Suprapubic skin (tissue), 4 donors: ENCODE measurements at regions not wholly inside any gene's neighbourhood (a gene's known extent, or its start where the extent isn't known, plus 50 kb on each side); places are given as distances from the start of the nearest gene placed in this dataset.

Source experiments
- DNase-seq, 2 donors: peaks; one replicate each; pipeline ENCODE4 v3.0.0-alpha.2; 2019; ENCODE audit warnings: low spot score in 2 of 2
- H3K27ac ChIP-seq: fragments of 200-600 bp; sonication (generic); one replicate; pipeline ENCODE4 v1.5.1; 2019
- H3K27me3 ChIP-seq: fragments of 200-600 bp; sonication (generic); one replicate; pipeline ENCODE4 v1.5.1; 2019
- H3K36me3 ChIP-seq: fragments of 200-600 bp; sonication (generic); one replicate; pipeline ENCODE4 v1.5.1; 2019
- H3K4me1 ChIP-seq: fragments of 200-600 bp; sonication (generic); one replicate; pipeline ENCODE4 v1.5.1; 2019
- H3K4me3 ChIP-seq: fragments of 200-600 bp; sonication (generic); one replicate; pipeline ENCODE4 v1.5.1; 2019; ENCODE audit warnings: mild to moderate bottlenecking
- H3K9me3 ChIP-seq: fragments of 200-600 bp; sonication (generic); one replicate; pipeline ENCODE4 v1.5.1; 2019
- EP300 ChIP-seq: sonication (generic); formaldehyde crosslinking; IDR thresholded peaks from one replicate; pipeline ENCODE4 v1.6.1; 2017; ENCODE audit warnings: antibody characterized with exemption
- POLR2A ChIP-seq, 2 donors: fragments of 450-650 bp; IDR thresholded peaks; one replicate each; pipeline ENCODE4 v1.6.1; 2017; ENCODE audit warnings: antibody characterized with exemption in 2 of 2, mild to moderate bottlenecking in 2 of 2, moderate library complexity in 2 of 2
- POLR2AphosphoS5 ChIP-seq, 3 donors: sonication (generic); formaldehyde crosslinking; IDR thresholded peaks; one replicate each; pipeline ENCODE4 v1.6.1; 2017; ENCODE audit warnings: antibody characterized with exemption in 3 of 3
- WGBS: methylation state at CpG from one replicate; pipeline ENCODE4 v1.1.5; 2018; 5-methylcytosine and 5-hydroxymethylcytosine counted together
- TF ChIP-seq, protein P1 (sequence below), 2 donors: fragments of 200-600 bp in 1 of 2; fragments of 450-650 bp in 1 of 2; sonication (generic) in 1 of 2; IDR thresholded peaks; one replicate each; pipeline ENCODE4 v1.5.1; 2016 to 2019; ENCODE audit warnings: antibody characterized with exemption in 2 of 2, mild to moderate bottlenecking in 1 of 2, moderate library complexity in 1 of 2

DNA sequence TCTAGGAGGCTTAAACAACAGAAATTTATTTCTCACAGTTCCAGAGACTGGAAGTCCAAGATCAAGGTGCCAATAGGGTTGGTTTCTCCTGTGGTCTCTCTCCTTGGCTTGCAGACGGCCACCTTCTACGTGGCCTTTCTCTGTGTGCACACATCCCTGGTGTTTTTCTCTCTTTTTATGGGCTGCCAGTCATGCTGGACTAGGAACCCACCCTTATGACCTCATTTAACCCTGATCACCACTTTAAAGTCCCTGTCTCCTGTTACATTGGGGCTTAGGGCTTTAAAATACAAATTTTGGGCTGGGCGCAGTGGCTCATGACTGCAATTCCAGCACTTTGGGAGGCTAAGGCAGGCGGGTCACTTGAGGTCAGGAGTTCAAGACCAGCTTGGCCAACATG is 157.1 kb downstream of the TLE1 start:
- Histone ChIP-seq H3K27ac (no peak overlapping the region), H3K27me3 (no peaks in the 10 kb centered on the region), H3K36me3 (no peaks in the 10 kb centered on the region), H3K9me3 (no peaks in the 10 kb centered on the region), H3K4me3 (no peak overlapping the region), H3K4me1 (peaks cover 18% of the 10 kb centered on the region)
- no peak for TF ChIP-seq POLR2AphosphoS5 (IDR thresholded peaks at IDR 0.05)
- TF ChIP-seq EP300, result no peak
- no peak for TF ChIP-seq POLR2A (IDR thresholded peaks at IDR 0.05)
- TF ChIP-seq, protein P1, sequence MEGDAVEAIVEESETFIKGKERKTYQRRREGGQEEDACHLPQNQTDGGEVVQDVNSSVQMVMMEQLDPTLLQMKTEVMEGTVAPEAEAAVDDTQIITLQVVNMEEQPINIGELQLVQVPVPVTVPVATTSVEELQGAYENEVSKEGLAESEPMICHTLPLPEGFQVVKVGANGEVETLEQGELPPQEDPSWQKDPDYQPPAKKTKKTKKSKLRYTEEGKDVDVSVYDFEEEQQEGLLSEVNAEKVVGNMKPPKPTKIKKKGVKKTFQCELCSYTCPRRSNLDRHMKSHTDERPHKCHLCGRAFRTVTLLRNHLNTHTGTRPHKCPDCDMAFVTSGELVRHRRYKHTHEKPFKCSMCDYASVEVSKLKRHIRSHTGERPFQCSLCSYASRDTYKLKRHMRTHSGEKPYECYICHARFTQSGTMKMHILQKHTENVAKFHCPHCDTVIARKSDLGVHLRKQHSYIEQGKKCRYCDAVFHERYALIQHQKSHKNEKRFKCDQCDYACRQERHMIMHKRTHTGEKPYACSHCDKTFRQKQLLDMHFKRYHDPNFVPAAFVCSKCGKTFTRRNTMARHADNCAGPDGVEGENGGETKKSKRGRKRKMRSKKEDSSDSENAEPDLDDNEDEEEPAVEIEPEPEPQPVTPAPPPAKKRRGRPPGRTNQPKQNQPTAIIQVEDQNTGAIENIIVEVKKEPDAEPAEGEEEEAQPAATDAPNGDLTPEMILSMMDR (IDR thresholded peaks at IDR 0.05), result no peak
- DNase-seq, result no peak
- WGBS, result 85% methylated on average over 4 of the region's 4 CpGs

DNA sequence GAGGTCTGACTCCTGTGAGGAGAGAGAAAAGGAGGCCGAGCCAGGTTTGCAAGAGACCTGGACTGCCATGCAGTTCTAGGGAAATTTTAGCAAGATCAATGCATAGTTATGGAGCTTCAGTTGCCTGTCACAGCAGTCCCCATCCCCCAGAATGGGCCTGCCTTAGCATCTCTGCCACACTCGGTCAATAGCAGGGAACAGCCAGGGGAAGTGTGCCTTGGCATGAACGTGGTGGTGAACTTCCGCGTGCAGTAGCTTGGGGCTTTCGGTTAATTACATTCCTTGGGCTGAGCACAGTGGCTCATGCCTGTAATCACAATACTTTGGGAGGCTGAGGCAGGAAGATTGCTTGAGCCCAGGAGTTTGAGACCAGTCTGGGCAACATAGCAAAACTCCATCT is 157.8 kb downstream of the TLE1 start:
- H3K36me3 ChIP-seq, result no peaks in the 10 kb centered on the region
- H3K27ac ChIP-seq, result no peak overlapping the region
- H3K4me3 ChIP-seq, result no peak overlapping the region
- peaks cover 21% of the 10 kb centered on the region for H3K4me1 ChIP-seq
- no peaks in the 10 kb centered on the region for H3K27me3 ChIP-seq
- no peaks in the 10 kb centered on the region for H3K9me3 ChIP-seq
- WGBS, result 81% methylated on average over 6 of the region's 6 CpGs
- DNase-seq, result no peak
- TF ChIP-seq POLR2A (IDR thresholded peaks at IDR 0.05), result no peak
- no peak for TF ChIP-seq EP300
- no peak for TF ChIP-seq POLR2AphosphoS5 (IDR thresholded peaks at IDR 0.05)
- TF ChIP-seq, protein P1 (IDR thresholded peaks at IDR 0.05), result no peak

DNA sequence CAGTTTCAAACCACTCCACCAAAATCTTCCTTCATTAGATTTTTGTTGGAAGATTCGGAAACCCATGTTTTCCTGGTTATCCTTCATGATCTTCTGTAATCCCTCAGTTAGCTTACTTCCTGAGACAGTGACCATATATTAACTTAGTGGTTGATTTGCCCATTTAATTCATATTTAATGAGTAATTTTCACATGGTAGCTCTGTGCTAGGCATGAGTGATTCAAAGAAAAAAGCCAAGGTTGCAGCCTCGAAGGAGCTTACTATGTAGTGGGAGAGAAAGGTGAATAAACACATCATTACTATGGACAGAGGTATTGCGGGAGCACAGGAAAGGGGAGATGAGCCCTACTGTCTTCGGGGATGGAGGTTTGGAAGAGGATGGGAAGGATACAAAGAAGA is 158.5 kb downstream of the TLE1 start:
- Histone ChIP-seq H3K36me3 (no peaks in the 10 kb centered on the region), H3K4me1 (peaks cover 22% of the 10 kb centered on the region), H3K4me3 (no peak overlapping the region), H3K27me3 (no peaks in the 10 kb centered on the region), H3K9me3 (no peaks in the 10 kb centered on the region), H3K27ac (no peak overlapping the region)
- no peak for DNase-seq
- whole genome bisulfite sequencing, result 96% methylated on average over 4 of the region's 4 CpGs
- TF ChIP-seq POLR2AphosphoS5 (IDR thresholded peaks at IDR 0.05) (no peak), EP300 (no peak)
- TF ChIP-seq, protein P1 (IDR thresholded peaks at IDR 0.05), result no peak

DNA sequence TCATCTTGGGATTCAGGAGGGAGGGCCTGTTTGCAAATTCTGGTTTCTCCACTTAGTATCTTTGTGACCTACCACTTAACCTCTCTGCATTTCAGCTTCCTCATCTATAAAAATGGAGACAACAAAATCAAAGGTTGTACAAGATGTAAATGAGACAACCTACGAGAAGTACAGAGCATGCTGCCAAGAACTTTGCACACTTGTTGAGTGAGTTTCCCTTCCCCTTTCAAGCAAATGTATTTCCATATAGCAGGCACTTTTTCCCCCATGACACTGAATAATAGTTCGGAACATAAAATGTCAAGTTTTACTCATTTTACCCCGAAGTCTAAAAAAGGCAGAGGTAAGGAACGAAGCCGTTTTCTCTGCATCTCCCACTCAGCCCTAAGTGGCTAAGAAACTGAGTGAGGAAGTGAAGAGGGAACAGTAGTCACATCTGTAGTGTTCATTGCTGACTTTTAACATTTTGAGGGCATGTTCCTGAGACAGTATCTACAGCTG is 159.0 kb downstream of the TLE1 start:
- Histone ChIP-seq H3K4me3 (no peak overlapping the region), H3K27ac (peak overlapping the region; percentile 59), H3K27me3 (no peaks in the 10 kb centered on the region), H3K36me3 (no peaks in the 10 kb centered on the region), H3K9me3 (no peaks in the 10 kb centered on the region), H3K4me1 (peaks cover 22% of the 10 kb centered on the region)
- no peak for DNase-seq
- no peak for TF ChIP-seq EP300
- no peak for TF ChIP-seq POLR2AphosphoS5 (IDR thresholded peaks at IDR 0.05)
- TF ChIP-seq POLR2A (IDR thresholded peaks at IDR 0.05), result no peak
- TF ChIP-seq, protein P1 (IDR thresholded peaks at IDR 0.05), result no peak
- WGBS, result 79% methylated on average over 5 of the region's 5 CpGs

DNA sequence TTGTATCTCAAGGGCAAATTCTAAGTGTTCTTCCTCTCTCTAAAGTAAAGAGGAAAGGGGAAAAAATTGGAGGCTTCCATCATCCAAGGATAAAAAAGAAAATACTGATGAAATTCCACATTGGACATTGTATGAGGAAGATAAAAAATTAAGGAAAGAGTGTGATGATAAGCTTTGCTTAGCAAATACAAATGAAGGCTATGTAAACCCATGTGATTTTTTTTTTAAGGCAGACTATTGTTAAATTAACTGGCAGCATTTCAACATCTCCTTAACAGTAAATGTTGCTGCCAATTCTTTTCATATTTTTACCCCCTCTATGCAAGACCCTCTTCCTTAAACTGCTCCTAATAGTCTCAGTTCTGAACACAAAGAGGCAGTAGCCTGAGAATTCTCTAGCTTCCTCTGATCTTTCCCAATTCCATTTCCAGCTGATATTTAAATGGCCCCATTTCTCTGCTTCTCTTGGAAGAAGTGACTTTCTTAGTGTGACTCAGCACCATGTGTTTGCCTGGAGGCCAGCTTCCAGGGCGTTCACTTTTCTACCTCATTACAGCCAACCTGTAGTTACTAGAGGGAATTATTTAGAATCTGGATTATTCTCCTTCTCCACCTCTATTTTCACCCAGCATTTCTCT is 159.7 kb downstream of the TLE1 start:
- Histone ChIP-seq H3K36me3 (no peaks in the 10 kb centered on the region), H3K27ac (peak overlapping the region; percentile 59), H3K9me3 (no peaks in the 10 kb centered on the region), H3K4me3 (no peak overlapping the region), H3K27me3 (no peaks in the 10 kb centered on the region), H3K4me1 (peaks cover 22% of the 10 kb centered on the region)
- WGBS, result 10% methylated on average over 1 of the region's 1 CpG
- DNase-seq, result no peak
- TF ChIP-seq, protein P1 (IDR thresholded peaks at IDR 0.05), result no peak
- TF ChIP-seq POLR2AphosphoS5 (IDR thresholded peaks at IDR 0.05) (no peak), EP300 (no peak), POLR2A (IDR thresholded peaks at IDR 0.05) (no peak)
